ENCODE measurements at regions not wholly inside any gene's neighbourhood (a gene's known extent, or its start where the extent isn't known, plus 50 kb on each side); places are given as distances from the start of the nearest gene placed in this dataset.

DNA sequence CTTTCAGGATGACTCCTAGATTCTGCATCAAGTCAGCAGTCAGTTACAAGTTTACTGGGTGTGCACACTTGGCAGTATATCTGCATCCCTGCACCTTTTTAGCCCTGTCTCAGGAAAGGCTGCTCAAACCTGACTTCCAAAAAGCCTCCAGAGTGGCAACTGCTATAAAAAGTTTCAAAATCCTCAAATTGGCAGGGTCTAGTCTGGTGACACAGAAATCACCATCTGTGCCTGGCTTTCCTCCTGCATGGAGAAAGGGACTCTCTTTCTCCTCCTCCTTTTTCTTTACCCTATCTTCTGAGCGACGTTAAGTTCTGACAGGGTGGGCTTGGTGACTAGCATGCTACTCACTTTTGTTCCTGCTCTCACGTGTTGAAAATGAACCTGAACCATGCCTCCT, 679.5 kb downstream of the C12orf50 start:
- CTCF ChIA-PET, result no interaction called here
- Histone ChIP-seq H3K36me3 (ENCODE audit: control insufficient read depth, insufficient read depth, low read length) (no peaks in the 10 kb centered on the region), H3K27me3 (ENCODE audit: control insufficient read depth, insufficient read depth, low read length) (no peaks in the 10 kb centered on the region), H3K4me3 (ENCODE audit: low read depth, low read length) (no peak overlapping the region)
- no peak for DNase-seq (ENCODE audit: low read depth)
- POLR2A ChIA-PET, result no interaction called here
- TF ChIP-seq, protein P1, sequence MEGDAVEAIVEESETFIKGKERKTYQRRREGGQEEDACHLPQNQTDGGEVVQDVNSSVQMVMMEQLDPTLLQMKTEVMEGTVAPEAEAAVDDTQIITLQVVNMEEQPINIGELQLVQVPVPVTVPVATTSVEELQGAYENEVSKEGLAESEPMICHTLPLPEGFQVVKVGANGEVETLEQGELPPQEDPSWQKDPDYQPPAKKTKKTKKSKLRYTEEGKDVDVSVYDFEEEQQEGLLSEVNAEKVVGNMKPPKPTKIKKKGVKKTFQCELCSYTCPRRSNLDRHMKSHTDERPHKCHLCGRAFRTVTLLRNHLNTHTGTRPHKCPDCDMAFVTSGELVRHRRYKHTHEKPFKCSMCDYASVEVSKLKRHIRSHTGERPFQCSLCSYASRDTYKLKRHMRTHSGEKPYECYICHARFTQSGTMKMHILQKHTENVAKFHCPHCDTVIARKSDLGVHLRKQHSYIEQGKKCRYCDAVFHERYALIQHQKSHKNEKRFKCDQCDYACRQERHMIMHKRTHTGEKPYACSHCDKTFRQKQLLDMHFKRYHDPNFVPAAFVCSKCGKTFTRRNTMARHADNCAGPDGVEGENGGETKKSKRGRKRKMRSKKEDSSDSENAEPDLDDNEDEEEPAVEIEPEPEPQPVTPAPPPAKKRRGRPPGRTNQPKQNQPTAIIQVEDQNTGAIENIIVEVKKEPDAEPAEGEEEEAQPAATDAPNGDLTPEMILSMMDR (IDR thresholded peaks at IDR 0.05; ENCODE audit: insufficient read depth, low read depth, low read length), result no peak

DNA sequence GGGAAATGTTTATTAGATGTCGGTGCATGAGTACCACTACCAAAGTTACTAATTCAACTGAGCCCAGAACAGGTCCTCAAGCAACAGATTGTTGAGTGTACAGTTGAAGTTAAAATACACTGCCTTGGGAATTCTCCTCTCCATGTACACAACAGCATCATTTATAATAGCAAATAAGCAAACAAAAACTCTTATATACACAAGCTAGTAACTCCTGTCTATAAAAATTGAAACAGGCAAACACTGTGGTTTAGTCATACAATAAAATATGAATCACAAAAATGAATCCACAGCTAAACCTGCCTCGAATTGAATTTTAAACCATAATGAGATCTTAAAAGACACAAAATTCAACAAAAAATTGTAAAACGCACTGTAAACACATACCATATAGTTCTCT, 681.1 kb downstream of the C12orf50 start:
- DNase-seq (ENCODE audit: low read depth), result no peak

DNA sequence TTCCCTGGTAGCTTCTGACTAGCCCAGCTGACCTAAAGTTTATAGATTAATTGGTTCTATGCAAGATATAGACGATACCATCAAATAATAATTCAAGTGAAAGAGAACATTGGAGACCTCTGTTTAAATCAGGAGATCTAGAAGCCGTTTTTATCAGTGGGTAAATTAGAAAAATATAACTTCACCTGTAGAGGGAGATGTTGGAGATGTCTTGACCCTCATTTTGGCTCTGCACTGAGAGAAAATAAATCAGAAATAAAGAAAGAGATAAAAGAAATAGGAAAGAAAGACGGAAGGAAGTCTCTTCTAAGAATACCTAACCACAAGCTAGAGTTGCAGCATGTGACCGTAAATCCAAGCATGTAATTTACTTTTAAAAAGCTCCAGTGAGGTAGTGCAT, 684.5 kb downstream of the C12orf50 start:
- no peak for DNase-seq (ENCODE audit: low read depth)

More for the DNA sequence above, 681.1 kb downstream of the C12orf50 start:
- H3K27me3 ChIP-seq (ENCODE audit: control insufficient read depth, insufficient read depth, low read length), result no peaks in the 10 kb centered on the region
- TF ChIP-seq, protein P1 (IDR thresholded peaks at IDR 0.05; ENCODE audit: insufficient read depth, low read depth, low read length), result no peak
- CTCF ChIA-PET, result no interaction called here
- POLR2A ChIA-PET, result no interaction called here
- no peak overlapping the region for H3K4me3 ChIP-seq (ENCODE audit: low read depth, low read length)
- no peaks in the 10 kb centered on the region for H3K36me3 ChIP-seq (ENCODE audit: control insufficient read depth, insufficient read depth, low read length)

DNA sequence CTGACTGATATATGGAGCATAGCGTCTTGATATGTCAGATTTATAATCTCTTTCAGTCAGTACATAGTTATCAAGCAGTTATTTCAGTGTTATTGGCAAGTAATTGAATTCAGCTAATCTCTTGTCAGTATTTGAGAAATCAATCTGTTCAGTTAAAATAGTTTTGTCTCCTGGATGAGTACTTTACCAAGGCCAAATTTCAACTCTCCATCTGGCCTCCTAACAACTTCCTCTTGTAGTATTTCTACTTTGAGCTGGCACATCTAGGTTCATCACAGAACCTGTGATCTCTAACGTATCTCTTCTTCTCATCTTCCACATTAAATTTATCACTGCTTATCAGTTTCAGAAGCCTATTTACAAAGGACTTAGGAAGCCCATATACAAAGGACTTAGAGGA, 690.5 kb downstream of the C12orf50 start:
- H3K36me3 ChIP-seq (ENCODE audit: control insufficient read depth, insufficient read depth, low read length), result no peaks in the 10 kb centered on the region
- no peaks in the 10 kb centered on the region for H3K27me3 ChIP-seq (ENCODE audit: control insufficient read depth, insufficient read depth, low read length)
- TF ChIP-seq, protein P1 (IDR thresholded peaks at IDR 0.05; ENCODE audit: insufficient read depth, low read depth, low read length), result no peak
- ChIA-PET CTCF (no interaction called here), POLR2A (no interaction called here)
- no peak overlapping the region for H3K4me3 ChIP-seq (ENCODE audit: low read depth, low read length)
- DNase-seq (ENCODE audit: low read depth), result no peak

More for the DNA sequence above, 684.5 kb downstream of the C12orf50 start:
- TF ChIP-seq, protein P1 (IDR thresholded peaks at IDR 0.05; ENCODE audit: insufficient read depth, low read depth, low read length), result no peak
- no peaks in the 10 kb centered on the region for H3K36me3 ChIP-seq (ENCODE audit: control insufficient read depth, insufficient read depth, low read length)
- CTCF ChIA-PET, result no interaction called here
- H3K27me3 ChIP-seq (ENCODE audit: control insufficient read depth, insufficient read depth, low read length), result no peaks in the 10 kb centered on the region
- no peak overlapping the region for H3K4me3 ChIP-seq (ENCODE audit: low read depth, low read length)
- POLR2A ChIA-PET, result no interaction called here

DNA sequence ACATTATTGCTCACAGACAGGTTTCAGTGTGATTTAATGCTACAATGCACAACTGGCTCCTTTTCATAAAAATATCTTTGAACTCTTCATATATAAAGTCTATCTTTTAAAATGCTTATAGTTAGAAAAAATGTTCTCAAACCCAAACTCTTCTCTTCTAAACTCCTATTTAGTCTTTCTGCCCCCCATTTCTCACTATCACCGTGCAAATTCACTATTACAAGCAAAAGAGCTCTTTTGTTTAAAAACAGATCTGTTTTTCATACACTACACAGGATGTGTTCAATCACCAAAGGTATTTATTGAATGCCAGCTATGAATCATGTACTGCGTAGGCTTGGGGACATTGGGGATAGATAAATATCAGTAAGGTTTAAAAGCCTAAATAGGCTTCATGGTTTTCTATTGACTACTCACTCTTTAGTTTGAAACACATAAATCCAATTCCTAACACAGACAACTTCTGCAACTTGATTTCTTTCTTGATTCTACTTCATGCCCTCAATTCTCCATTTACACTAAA, 692.3 kb downstream of the C12orf50 start:
- TF ChIP-seq, protein P1 (IDR thresholded peaks at IDR 0.05; ENCODE audit: insufficient read depth, low read depth, low read length), result no peak
- POLR2A ChIA-PET, result no interaction called here
- CTCF ChIA-PET, result no interaction called here
- Histone ChIP-seq H3K4me3 (ENCODE audit: low read depth, low read length) (no peak overlapping the region), H3K27me3 (ENCODE audit: control insufficient read depth, insufficient read depth, low read length) (no peaks in the 10 kb centered on the region), H3K36me3 (ENCODE audit: control insufficient read depth, insufficient read depth, low read length) (no peaks in the 10 kb centered on the region)
- DNase-seq (ENCODE audit: low read depth), result no peak
